ENCODE measurements at regions not wholly inside any gene's neighbourhood (a gene's known extent, or its start where the extent isn't known, plus 50 kb on each side); places are given as distances from the start of the nearest gene placed in this dataset.

- DNase-seq: no peak
These were observed 203.7 kb upstream of the SLC24A2 start for GRCh38 chr9:19992556-19992955.

DNA sequence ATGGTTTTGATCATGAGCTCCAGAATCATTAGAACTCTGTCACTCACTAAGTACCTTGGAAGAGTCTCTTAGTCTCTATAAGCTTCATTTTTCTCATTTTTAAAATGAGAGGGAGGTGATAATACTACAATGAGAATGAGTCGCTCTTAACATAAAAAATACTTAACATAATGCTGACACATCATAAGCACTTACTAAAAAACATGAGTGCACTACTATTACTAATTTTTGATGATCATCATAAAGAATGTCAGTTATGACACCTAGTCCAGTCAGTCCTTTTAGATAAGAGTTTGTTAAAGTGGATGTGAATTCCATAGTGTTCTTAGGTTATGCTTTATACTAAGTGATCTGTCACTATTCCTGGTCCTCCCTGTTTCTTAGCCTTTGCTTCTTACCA, 200.4 kb upstream of the SLC24A2 start:
- DNase-seq: no peak

DNA sequence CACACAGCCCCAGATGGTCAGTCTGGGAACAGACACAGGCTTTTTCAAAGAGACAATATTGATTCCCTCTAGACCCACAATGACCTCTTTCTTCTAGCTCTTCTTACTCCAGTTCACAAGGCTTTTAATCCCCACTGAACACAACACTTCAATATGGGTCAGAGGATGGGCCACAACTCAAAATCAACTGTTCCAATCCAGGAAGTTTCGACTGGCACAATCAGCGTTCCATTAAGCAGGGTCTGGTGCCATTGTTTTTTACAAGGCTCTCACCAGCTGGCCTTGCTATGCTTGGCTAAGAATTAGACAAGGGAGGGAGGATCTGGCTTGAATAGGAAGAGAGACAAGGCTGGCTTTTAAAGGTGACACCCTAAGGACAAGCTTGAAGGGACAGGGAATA, 199.4 kb upstream of the SLC24A2 start:
- DNase-seq: no peak

GRCh38 chr9:19985081-19985480, 196.2 kb upstream of the SLC24A2 start:
- no peak for DNase-seq

- DNase-seq: no peak
These were observed 187.4 kb upstream of the SLC24A2 start for GRCh38 chr9:19976226-19976625.

DNA sequence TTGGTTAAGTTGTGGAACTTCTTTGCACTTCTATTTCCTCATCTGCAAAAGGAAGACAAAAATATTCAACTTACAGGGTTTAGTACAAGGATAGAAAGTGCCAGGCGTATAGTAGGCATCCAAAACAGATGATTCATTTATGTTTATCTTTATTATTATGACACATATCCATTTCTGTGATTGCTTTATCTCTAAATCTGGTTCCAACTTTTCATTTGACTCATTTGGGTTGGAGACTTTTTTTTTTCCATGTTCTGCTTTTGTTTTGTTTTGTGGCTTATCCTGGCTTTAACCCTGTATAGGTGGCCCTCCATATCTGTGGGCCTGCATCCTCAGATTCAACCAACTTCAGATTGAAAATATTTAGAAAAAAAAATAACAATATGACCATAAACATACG, 186.7 kb upstream of the SLC24A2 start:
- DNase-seq: no peak

GRCh38 chr9:19969721-19970120, 180.9 kb upstream of the SLC24A2 start:
- DNase-seq: no peak

GRCh38 chr9:19967888-19968459, 179.1 kb upstream of the SLC24A2 start:
- DNase-seq: no peak

- DNase-seq: no peak
These were observed 178.5 kb upstream of the SLC24A2 start for GRCh38 chr9:19967216-19967887.

GRCh38 chr9:19965336-19965735, 176.5 kb upstream of the SLC24A2 start:
- no peak for DNase-seq

GRCh38 chr9:19947996-19948395, 159.2 kb upstream of the SLC24A2 start:
- DNase-seq: no peak

DNA sequence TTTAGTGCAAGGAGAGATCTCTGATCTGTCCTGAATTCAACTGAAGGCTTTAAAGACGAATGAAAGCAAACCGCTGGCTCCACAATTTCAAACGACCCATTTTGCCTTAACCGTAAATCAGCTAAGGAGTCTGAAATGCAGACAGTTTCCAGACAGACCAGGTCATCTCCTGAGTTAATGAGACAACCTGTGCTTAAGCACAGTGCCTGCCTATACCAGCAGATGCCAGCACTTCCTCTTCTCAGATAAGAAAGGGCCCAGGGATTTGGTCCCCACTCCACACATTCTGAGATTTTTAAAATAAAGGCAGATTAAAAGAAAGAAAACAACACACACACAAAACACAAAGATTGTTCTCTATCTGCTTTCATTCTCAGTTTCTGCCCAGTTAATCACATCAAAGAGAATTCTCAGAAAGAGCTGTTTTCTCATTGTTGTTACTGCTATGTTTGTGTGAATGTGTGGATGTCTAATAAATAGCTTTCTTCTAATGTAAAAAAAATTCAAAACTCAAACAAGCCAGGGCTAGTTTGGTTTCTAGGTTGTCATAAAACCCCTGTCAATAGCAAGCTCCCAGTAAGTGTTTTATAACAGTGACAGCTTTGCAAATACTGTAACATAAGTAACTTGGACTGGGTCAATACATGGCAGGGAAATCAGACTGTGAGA, 157.7 kb upstream of the SLC24A2 start:
- peak; percentile 64 for DNase-seq

DNA sequence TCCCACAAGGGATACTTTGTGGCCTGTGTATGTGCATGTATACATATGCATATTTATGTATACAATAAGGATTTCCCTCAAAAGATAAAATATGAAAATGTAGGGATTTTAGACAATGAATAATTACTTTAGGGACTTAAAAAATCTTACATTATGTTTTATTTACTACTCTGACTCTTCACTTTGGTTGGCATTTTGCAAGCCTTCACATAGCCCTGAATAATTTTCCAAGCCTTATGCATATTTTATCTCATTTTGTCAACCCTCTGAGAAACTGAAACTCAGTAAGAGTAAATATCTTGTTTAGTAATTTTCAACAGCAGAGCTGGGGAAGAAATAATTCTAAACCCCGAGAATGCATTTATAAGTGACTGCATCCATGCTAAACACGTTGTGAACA, 153.0 kb upstream of the SLC24A2 start:
- no peak for DNase-seq

DNA sequence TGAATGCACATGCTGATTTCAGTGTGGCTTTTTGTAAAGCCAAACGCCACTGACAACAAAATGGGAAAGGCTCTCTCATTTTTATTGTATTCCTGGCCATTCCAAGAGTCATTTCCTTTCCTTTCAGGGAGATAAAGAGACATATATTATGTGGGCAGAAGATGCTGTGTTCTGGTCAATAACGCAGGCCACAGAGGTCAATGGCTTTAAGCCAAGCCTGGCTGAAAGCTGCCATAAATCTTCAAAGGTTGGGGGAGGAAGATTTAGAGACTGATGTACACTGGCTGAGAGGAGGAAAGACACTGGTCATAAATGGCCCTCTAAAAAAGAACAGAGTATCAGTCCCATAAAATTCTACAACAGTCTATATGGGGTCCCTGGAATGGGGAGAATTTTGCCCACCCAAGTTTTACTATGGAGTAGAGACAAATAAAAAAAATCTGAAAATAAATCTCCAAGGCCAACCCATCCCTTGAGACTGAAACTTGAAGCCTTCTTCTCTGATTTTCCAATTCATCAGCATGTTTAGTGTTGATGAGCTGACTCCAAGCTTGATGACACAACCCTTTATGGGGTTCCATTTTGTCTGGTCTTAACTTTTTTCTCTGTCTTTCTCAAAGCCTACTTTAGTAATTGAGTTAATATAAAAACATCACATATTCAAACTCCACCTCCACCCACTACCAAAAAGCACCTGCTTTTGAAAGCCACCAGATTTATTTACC, 152.1 kb upstream of the SLC24A2 start:
- DNase-seq: peak; percentile 17

DNA sequence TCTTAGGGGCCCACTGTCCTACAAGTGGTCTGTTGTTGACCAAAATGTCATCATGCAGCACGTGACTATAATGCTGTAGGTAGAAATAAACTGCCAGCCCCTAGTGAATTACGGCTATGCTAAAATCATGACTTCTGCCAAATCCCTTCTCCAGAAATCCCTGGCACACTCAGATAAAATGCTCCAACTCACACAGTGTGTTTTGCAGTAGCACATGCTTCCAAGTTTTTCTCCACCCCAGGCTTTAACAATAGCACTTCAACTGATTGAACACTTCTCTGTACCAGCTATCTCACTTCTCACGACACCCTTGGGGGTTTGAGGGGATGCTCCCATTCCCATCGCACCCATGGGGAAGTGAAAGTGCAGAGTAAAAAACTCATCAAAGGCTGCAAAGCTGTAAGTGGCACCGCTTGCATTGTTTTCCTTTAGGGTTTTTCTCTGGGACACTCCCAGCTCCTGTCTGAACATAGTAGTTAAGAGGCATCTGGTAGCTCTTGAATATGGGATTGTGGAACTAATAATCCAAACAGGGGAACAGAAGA, 151.0 kb upstream of the SLC24A2 start:
- peak; percentile 14 for DNase-seq

DNA sequence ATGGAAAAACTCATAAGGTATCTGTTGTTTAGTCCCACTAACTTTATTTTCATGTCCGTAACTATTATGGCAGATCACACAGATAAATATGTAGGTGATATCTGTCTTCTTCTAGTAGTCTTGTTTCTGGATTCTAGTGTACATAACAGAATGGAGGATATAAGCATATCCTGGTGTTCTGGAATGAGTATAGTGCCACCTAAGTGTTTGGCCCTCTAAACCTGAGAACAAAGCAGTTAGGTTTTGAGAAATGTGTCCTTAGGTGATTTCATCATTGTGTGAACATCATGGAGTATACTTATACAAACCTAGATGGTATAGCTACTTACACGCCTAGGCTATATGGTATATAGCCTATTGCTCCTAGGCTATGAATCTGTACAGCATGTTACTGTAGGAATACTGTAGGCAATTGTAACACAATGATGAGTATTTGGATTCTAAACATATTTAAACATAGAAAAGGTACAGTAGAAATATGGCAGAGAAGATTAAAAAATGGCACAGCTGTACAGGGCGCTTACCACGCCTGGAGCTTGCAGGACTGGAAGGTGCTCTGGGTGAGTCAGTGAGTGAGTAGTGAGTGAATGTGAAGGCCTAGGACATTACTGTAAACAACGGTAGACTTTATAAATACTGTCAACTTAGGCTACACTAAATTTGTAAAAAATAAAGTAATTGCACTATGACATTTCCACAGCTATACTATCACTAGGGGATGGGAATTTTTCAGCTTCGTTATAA, 150.3 kb upstream of the SLC24A2 start:
- no peak for DNase-seq

GRCh38 chr9:19937121-19937520, 148.3 kb upstream of the SLC24A2 start:
- DNase-seq: no peak

- no peak for DNase-seq
These were observed 147.8 kb upstream of the SLC24A2 start for GRCh38 chr9:19936598-19936997.

GRCh38 chr9:19935422-19935821, 146.6 kb upstream of the SLC24A2 start:
- DNase-seq: no peak

GRCh38 chr9:19934301-19934871, 145.5 kb upstream of the SLC24A2 start:
- DNase-seq: no peak

DNA sequence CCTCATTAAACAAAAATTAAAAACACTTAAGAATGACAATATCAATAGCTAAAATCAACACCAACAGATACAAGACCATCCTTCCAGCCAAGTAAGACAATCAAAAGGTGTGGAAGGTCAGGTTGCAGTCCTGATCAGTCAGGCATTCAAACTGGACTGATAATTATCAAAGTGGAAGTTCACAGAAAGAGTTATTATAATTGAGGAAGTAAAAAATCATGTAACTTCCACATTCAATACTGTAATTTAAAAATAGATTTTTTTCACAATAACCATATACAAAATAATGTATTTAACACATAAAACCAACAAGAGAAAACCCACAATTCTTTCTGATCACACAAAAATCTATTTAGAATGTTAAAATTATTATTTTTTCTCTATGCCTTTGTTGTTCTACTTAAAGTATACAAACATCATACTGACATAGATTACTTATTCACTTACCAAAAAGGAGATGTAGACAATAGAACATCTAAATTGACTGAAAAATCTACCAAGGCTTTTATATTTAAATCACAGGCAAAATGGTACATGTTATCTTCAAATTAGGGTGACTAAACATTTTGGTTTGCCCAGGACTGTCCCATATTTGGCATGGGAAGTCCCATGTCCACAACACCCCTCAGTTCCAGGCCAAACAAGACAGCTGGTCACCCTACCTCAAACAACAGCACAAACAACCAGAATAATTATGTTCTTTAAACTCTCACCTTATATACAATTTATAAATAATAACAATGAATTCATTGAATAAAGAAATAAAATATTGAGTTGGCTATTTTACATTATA, 142.5 kb upstream of the SLC24A2 start:
- no peak for DNase-seq

DNA sequence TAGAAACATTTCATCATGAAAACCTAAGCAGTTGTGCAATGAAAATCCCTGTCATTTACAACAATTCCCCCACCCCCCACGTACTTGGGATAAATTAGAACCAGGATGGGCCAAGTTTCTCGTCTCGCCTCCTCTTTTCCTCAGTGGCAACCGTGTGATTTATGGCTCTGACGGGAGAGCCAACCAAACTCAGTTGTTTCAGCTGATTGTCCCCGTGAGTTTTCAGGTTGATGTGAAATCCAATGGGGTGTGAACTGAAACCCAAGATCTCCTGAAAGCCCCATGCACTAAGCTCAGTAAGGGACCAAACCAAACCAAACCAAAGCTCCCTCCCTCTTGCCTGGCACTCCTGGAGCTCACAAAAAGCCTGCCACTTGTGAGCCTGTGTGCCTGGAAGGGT, 138.7 kb upstream of the SLC24A2 start:
- no peak for DNase-seq
